ENCODE measurements at regions not wholly inside any gene's neighbourhood (a gene's known extent, or its start where the extent isn't known, plus 50 kb on each side); places are given as distances from the start of the nearest gene placed in this dataset.
A peak's percentile ranks its signal among the peaks of the same experiment; 100 is the strongest.

DNA sequence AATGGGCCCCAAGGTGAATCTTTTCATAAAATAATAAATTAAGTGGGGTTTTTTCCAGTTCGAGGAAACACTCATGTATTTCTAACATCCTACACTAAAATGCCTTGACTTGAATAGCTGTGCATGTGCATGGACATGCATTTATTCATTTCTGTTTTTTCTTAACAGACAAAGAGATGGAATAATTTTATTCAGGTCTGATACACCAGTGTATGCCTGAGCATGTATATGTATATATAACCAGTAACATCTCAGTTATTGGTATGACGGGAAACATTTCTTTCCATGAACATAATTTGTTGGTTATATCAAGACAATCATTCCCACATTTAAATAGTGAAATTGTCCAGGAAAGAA lies 468.7 kb upstream of the TNP1 start:
- no peak for DNase-seq

GRCh38 chr2:217327953-217328621 lies 468.2 kb upstream of the TNP1 start:
- no peak for DNase-seq

- DNase-seq, result no peak
Measured at GRCh38 chr2:217326238-217327022, 466.6 kb upstream of the TNP1 start.

DNA sequence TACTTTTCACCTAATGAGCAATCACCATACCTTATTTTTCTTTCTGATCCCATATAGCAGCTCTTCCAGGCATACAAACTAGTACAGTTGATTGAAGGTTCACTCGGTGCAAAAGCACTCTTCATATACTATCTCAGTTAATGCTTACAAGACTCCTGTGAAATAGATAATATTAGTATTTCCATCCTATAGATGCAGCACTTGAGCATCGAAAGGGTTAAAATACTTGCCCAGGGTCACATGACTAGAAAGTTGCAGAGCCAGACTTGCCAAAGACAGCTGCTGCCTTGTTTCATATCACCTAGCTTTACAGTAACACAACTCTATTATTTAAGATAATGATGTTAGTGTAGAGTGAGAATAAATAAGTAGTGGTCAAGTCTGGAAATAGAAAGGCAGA lies 466.0 kb upstream of the TNP1 start:
- DNase-seq, result no peak

DNA sequence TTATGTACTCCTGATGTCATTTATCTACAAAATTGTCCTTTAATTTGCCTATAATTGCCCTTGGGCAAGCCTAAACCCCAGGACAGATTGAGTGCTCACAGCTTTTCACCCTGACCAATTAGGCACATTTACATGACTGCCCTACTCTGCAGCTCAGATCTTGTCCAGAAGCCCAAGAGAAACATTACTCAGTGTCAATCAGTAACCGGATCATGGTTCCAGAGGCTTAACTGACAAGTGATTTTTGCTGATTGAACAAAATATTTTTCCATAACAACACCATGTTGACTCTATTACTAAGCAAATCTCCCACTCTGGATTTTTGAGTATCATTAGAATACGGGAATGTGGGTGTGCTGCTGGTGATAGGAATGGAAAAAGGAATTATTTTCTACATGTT lies 465.4 kb upstream of the TNP1 start:
- peak; percentile 27 for DNase-seq

GRCh38 chr2:217316743-217317142 lies 456.9 kb upstream of the TNP1 start:
- no peak for DNase-seq

- DNase-seq, result no peak
Measured at GRCh38 chr2:217314021-217314460, 454.2 kb upstream of the TNP1 start.

DNA sequence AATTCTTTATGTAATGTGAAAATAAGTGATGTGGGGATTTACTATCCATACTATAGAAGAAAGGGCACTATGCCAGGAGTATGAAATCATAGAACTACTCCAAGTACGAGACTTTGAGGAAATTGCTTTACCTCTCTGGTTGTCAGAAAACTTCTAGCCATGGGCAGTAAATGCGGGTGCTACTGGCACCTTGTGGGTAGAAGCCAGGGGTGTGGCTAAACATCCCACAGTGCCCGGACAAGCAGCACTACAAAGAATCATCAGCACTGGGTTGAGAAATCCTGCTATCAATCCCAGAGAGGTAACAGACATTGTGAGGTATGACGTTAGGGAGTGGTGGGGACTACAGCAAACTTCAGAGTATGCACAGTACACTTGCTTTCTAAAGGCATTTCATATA lies 453.5 kb upstream of the TNP1 start:
- no peak for DNase-seq

DNA sequence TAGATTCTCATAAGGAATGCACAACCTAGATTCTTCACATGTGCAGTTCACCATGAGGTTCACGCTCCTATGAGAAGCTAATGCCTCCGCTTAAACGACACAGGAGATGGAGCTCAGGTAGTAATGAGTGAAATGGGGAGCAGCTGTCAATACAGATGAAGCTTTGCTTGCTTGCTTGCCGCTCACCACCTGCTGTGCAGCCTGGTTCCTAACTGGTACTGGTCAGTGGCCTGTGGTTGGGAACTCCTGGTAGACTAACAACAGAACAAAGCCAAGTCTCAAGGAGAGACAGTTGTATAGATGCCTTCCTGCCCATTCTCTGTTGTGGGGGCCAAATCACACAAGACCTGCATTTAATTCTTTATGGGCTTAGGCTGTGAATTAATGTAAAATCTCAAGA lies 449.2 kb upstream of the TNP1 start:
- no peak for DNase-seq

- DNase-seq, result no peak
Measured at GRCh38 chr2:217307023-217307422, 447.2 kb upstream of the TNP1 start.

DNA sequence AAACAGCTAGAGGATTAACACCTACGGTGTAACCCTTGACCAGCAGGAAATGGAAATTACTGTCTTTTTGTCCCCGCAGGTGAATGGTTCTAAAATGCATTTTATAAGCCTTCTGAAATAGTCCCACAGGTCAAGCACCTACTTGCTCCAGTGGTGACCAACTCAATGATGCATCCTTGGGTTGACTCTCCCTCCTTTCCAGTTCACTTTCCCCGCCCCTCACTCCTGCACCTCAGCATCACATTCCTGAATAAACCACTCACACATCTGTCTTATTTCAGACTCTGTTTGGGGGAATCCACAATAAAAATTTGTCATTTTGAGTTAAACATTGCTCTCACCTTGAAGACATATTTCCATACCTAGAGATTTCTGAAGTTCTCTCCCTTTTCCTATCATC lies 446.0 kb upstream of the TNP1 start:
- no peak for DNase-seq

DNA sequence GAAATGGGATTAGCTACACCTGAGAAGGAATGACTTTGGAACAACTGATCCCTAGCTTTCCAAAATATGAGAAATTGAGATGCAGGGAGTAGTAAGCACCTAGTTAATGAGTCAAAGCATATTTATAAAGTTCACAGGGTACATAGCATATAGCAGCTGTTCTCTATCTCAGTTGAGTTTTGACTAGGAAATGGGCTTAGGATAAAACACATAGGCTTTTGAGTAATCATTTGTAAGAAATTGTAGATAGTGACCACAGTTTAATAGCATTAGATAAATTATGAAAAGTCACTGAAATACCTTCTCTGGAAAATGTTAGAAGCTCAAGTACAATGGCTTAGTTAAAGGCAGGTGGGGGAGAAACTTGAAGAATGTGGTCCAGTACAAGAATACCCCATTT lies 444.7 kb upstream of the TNP1 start:
- no peak for DNase-seq

DNA sequence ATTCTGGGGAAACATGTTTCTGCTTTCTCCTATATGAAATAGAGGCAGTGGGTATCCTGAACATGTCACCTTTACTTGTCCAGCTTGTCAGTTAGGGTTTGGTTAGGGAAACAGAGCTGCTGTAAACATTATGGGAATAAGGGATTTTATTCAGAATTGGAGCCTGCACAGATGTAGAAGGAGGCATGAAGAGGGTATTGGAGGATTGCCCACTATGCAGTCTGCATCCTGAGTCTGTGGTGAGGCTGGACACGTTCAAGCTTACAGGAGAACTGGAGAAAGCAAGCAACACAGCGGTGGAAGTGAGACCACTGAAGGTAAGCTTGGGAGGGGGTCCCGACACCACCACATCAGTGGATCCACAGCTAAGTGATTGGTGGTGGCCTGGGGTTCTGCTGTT lies 443.0 kb upstream of the TNP1 start:
- DNase-seq, result no peak

GRCh38 chr2:217301142-217301925 lies 441.5 kb upstream of the TNP1 start:
- DNase-seq, result no peak

- no peak for DNase-seq
Measured at GRCh38 chr2:217299590-217299989, 439.7 kb upstream of the TNP1 start.

DNA sequence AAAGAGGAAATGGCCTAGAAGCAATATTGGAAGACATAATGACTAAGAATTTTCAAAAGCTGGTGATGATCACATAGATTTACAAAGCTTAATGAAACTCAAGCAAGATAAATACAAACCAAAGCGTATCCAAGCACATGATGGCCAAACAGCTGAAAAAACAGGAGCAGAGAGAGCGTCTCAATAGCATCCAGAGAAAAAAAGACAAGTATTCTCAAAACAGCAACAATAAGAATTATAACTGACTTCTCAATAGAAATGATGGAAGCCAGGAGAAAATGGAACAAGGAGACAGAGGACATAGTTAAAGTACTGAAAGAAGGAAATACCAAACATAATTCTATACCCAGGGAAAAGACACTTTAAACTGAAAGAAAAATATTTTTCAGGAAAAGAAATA lies 437.2 kb upstream of the TNP1 start:
- DNase-seq, result no peak

- no peak for DNase-seq
Measured at GRCh38 chr2:217294818-217295217, 435.0 kb upstream of the TNP1 start.

- DNase-seq, result no peak
Measured at GRCh38 chr2:217294211-217294610, 434.3 kb upstream of the TNP1 start.

- DNase-seq, result no peak
Measured at GRCh38 chr2:217293607-217294006, 433.7 kb upstream of the TNP1 start.

DNA sequence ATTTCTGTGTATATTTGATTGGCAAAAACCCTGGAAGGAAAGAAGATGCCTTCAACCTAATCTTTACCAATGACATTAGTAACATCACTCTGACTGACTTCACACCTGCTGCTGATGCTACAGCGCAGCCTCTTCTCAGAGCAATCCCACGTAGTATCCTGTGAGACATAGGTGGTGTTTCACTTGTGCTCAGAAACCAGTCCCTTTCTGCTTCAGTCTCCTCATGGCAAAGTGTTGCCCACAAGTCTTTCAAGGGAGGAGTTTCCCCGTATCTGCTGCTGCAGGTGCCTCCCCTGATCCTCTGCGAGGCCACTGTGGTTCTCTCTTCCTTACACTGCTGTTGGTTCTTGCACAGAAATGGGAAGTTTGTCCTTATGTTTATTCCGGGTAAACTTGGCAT lies 433.2 kb upstream of the TNP1 start:
- no peak for DNase-seq

GRCh38 chr2:217291259-217291658 lies 431.4 kb upstream of the TNP1 start:
- no peak for DNase-seq

DNA sequence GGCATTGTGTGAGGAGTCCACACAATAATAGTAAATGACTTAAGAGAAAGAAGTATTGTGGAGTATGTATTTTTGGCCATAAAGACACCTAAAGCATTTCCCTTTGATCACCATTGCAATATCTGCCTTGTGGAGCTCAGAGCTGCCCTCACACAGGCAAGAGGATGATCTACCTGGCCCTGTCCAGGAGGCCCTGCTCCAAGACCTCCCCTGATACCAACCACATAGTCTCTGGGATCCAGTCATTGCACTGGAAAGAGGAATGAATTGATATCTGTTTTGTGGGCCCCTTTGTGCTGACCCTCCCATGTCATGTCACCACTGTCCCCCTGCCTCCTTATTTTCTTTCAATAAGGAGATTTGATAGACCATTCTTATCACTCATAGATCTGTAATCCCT lies 430.6 kb upstream of the TNP1 start:
- no peak for DNase-seq

DNA sequence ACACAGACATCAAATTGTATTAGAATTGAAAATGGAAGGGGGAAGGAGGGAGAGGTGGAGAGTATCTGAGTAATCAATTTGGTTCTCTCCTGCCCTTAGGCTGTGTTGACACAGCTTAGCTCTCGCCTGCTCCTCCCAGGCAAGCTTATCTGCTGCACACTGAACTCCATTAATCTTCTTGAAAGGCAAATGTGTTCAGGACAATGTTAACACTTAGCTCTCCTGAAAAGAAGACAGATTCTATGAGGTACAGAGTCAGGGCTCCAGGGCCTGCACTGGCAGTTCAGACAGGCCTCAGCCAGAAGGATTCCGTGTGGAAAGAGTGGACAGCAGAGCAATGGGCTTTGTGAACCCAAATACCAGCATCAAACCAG lies 430.0 kb upstream of the TNP1 start:
- peak; percentile 93 for DNase-seq

Data from NCI-H82 (cell line).